Uterus (tissue), 2 donors: ENCODE measurements at regions not wholly inside any gene's neighbourhood (a gene's known extent, or its start where the extent isn't known, plus 50 kb on each side); places are given as distances from the start of the nearest gene placed in this dataset.
"Not testable (repeated sequence)": the region's sequence is repeated elsewhere in the genome, so short reads cannot be mapped to it uniquely, and the experiment has no call there.

ENCODE experiments used
- CTCF ChIP-seq, 4 experiments: fragments of 200-600 bp in 2 of 4; fragments of 450-650 bp in 2 of 4; sonication (generic) in 2 of 4; IDR thresholded peaks; one replicate each; pipeline ENCODE4 v1.5.1; 2016 to 2019; ENCODE audit warnings: antibody characterized with exemption in 4 of 4, mild to moderate bottlenecking in 2 of 4, moderate library complexity in 1 of 4
- POLR2A ChIP-seq, 2 donors: fragments of 450-650 bp; IDR thresholded peaks; one replicate each; pipeline ENCODE4 v1.6.1; 2016; ENCODE audit warnings: antibody characterized with exemption in 2 of 2, mild to moderate bottlenecking in 1 of 2, moderate library complexity in 1 of 2

GRCh38 chr11:33986597-33987501 is 64.7 kb upstream of the CAPRIN1 start:
- not testable (repeated sequence) for TF ChIP-seq CTCF, POLR2A (IDR thresholded peaks at IDR 0.05)
